Fibroblast of the aortic adventitia (primary cell): ENCODE measurements at regions not wholly inside any gene's neighbourhood (a gene's known extent, or its start where the extent isn't known, plus 50 kb on each side); places are given as distances from the start of the nearest gene placed in this dataset.

Source experiments
- DNase-seq: peaks from one replicate; pipeline ENCODE4 v3.0.0-alpha.2; 2010; ENCODE audit warnings: low read depth
- H3K4me3 ChIP-seq: 2 replicates; pipeline ENCODE4 v1.5.1; 2011; ENCODE audit warnings: low read depth, mild to moderate bottlenecking, control low read depth, low read length, moderate library complexity
- CTCF ChIP-seq: IDR thresholded peaks from 2 replicates; pipeline ENCODE4 v1.5.1; 2011; ENCODE audit warnings: mild to moderate bottlenecking, low read length, control low read depth, inconsistent platforms; ENCODE audit not compliant: insufficient read depth

GRCh38 chr4:75235359-75235951, 278.7 kb downstream of the RCHY1 start:
- H3K4me3 ChIP-seq, result no peak overlapping the region
- no peak for DNase-seq

GRCh38 chr4:75232546-75232945, 281.7 kb downstream of the RCHY1 start:
- H3K4me3 ChIP-seq, result no peak overlapping the region
- DNase-seq, result no peak
- TF ChIP-seq CTCF, result no peak

More at GRCh38 chr4:75235359-75235951, 278.7 kb downstream of the RCHY1 start:
- TF ChIP-seq CTCF, result no peak

- no peak for TF ChIP-seq CTCF
- H3K4me3 ChIP-seq, result no peak overlapping the region
- no peak for DNase-seq
Measured at GRCh38 chr4:75229806-75230570, 284.2 kb downstream of the RCHY1 start.

- TF ChIP-seq CTCF, result no peak
- no peak overlapping the region for H3K4me3 ChIP-seq
- DNase-seq, result no peak
Measured at GRCh38 chr4:75213480-75213879, 280.6 kb downstream of the PARM1 start.

- DNase-seq, result no peak
- no peak overlapping the region for H3K4me3 ChIP-seq
- TF ChIP-seq CTCF, result no peak
Measured at GRCh38 chr4:75211422-75211821, 278.5 kb downstream of the PARM1 start.

GRCh38 chr4:75207902-75208301, 275.0 kb downstream of the PARM1 start:
- no peak for DNase-seq
- no peak overlapping the region for H3K4me3 ChIP-seq
- no peak for TF ChIP-seq CTCF
